ENCODE measurements at regions not wholly inside any gene's neighbourhood (a gene's known extent, or its start where the extent isn't known, plus 50 kb on each side); places are given as distances from the start of the nearest gene placed in this dataset.

GRCh38 chr17:33642002-33642401 lies 348.9 kb upstream of the ASIC2 start:
- DNase-seq (ENCODE audit: low spot score in 2 of 2, unreplicated experiment in 2 of 2): no peak
- H3K9me3 Mint-ChIP-seq: peaks cover 7% of the 10 kb centered on the region
- peaks cover 47% of the 10 kb centered on the region for H3K27me3 Mint-ChIP-seq (ENCODE audit: low read depth)
- H3K4me3 Mint-ChIP-seq: no peak overlapping the region
- no peak overlapping the region for H3K27ac Mint-ChIP-seq
- H3K36me3 Mint-ChIP-seq: no peaks in the 10 kb centered on the region
- TF ChIP-seq, protein P1, sequence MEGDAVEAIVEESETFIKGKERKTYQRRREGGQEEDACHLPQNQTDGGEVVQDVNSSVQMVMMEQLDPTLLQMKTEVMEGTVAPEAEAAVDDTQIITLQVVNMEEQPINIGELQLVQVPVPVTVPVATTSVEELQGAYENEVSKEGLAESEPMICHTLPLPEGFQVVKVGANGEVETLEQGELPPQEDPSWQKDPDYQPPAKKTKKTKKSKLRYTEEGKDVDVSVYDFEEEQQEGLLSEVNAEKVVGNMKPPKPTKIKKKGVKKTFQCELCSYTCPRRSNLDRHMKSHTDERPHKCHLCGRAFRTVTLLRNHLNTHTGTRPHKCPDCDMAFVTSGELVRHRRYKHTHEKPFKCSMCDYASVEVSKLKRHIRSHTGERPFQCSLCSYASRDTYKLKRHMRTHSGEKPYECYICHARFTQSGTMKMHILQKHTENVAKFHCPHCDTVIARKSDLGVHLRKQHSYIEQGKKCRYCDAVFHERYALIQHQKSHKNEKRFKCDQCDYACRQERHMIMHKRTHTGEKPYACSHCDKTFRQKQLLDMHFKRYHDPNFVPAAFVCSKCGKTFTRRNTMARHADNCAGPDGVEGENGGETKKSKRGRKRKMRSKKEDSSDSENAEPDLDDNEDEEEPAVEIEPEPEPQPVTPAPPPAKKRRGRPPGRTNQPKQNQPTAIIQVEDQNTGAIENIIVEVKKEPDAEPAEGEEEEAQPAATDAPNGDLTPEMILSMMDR (IDR thresholded peaks at IDR 0.05; ENCODE audit: unreplicated experiment): no peak
- peaks cover 4% of the 10 kb centered on the region for H3K4me1 Mint-ChIP-seq

DNA sequence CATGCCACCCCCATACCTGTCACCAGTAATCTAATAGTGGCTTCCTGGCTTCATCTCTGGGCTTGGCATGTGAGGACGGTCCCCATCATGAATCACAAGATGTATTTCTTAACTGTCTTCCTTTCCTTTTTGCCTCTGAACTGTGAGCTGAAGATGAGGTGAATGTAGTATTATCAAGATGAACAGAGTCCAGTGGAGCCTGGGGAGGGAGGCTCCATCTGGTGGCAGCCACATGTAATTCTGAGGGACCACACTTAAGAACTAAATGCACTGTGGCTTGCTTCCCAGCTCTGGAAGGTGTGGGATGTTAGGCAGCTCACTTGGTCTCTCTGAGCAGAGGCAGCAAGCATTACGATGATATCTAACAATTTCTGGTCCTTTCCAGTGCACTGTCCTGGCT lies 354.9 kb upstream of the ASIC2 start:
- H3K27me3 Mint-ChIP-seq (ENCODE audit: low read depth): peaks cover 69% of the 10 kb centered on the region
- no peak for DNase-seq (ENCODE audit: low spot score in 2 of 2, unreplicated experiment in 2 of 2)
- no peak overlapping the region for H3K4me3 Mint-ChIP-seq
- H3K4me1 Mint-ChIP-seq: no peaks in the 10 kb centered on the region
- TF ChIP-seq, protein P1 (IDR thresholded peaks at IDR 0.05; ENCODE audit: unreplicated experiment): peak; percentile 48
- H3K27ac Mint-ChIP-seq: no peak overlapping the region
- no peaks in the 10 kb centered on the region for H3K36me3 Mint-ChIP-seq
- no peaks in the 10 kb centered on the region for H3K9me3 Mint-ChIP-seq

GRCh38 chr17:33650304-33650703 lies 357.2 kb upstream of the ASIC2 start:
- Mint-ChIP-seq H3K9me3 (no peaks in the 10 kb centered on the region), H3K27ac (no peak overlapping the region), H3K36me3 (no peaks in the 10 kb centered on the region)

GRCh38 chr17:33651686-33652085 lies 358.6 kb upstream of the ASIC2 start:
- Mint-ChIP-seq H3K27ac (no peak overlapping the region), H3K27me3 (ENCODE audit: low read depth) (peaks cover 61% of the 10 kb centered on the region), H3K9me3 (no peaks in the 10 kb centered on the region), H3K36me3 (no peaks in the 10 kb centered on the region), H3K4me1 (no peaks in the 10 kb centered on the region), H3K4me3 (no peak overlapping the region)
- DNase-seq (ENCODE audit: low spot score in 2 of 2, unreplicated experiment in 2 of 2): no peak
- TF ChIP-seq, protein P1 (IDR thresholded peaks at IDR 0.05; ENCODE audit: unreplicated experiment): no peak

More at GRCh38 chr17:33650304-33650703, 357.2 kb upstream of the ASIC2 start:
- Mint-ChIP-seq H3K4me3 (no peak overlapping the region), H3K4me1 (no peaks in the 10 kb centered on the region), H3K27me3 (ENCODE audit: low read depth) (peaks cover 67% of the 10 kb centered on the region)
- DNase-seq (ENCODE audit: low spot score in 2 of 2, unreplicated experiment in 2 of 2): no peak
- TF ChIP-seq, protein P1 (IDR thresholded peaks at IDR 0.05; ENCODE audit: unreplicated experiment): no peak

GRCh38 chr17:33652731-33653398 lies 359.8 kb upstream of the ASIC2 start:
- Mint-ChIP-seq H3K27ac (no peak overlapping the region), H3K27me3 (ENCODE audit: low read depth) (peaks cover 52% of the 10 kb centered on the region), H3K36me3 (no peaks in the 10 kb centered on the region), H3K4me3 (no peak overlapping the region), H3K4me1 (no peaks in the 10 kb centered on the region), H3K9me3 (no peaks in the 10 kb centered on the region)
- TF ChIP-seq, protein P1 (IDR thresholded peaks at IDR 0.05; ENCODE audit: unreplicated experiment): no peak
- DNase-seq (ENCODE audit: low spot score in 2 of 2, unreplicated experiment in 2 of 2): no peak

Data from mesothelial cell of epicardium (in vitro differentiated cells).